HG03103 (cell line): ENCODE measurements at regions not wholly inside any gene's neighbourhood (a gene's known extent, or its start where the extent isn't known, plus 50 kb on each side); places are given as distances from the start of the nearest gene placed in this dataset.
A peak's percentile ranks its signal among the peaks of the same experiment; 100 is the strongest.

ENCODE experiments used
- ATAC-seq: cut with Tn5 transposase; IDR thresholded peaks from one replicate; pipeline ENCODE4 v1.9.1; 2021; ENCODE audit warnings: low read depth; ENCODE audit not compliant: unreplicated experiment

- peak; percentile 51 for ATAC-seq
Observed at GRCh38 chr18:60146220-60146960, 226.2 kb downstream of the MC4R start.

GRCh38 chr18:60145776-60146175 is 226.8 kb downstream of the MC4R start:
- ATAC-seq = no peak

- no peak for ATAC-seq
Observed at GRCh38 chr18:60134806-60135205, 235.0 kb downstream of the PMAIP1 start.

- no peak for ATAC-seq
Observed at GRCh38 chr18:60130284-60130683, 230.5 kb downstream of the PMAIP1 start.

GRCh38 chr18:60123031-60123430 is 223.2 kb downstream of the PMAIP1 start:
- no peak for ATAC-seq

GRCh38 chr18:60122339-60122738 is 222.5 kb downstream of the PMAIP1 start:
- ATAC-seq = no peak

- no peak for ATAC-seq
Observed at GRCh38 chr18:60120231-60120750, 220.5 kb downstream of the PMAIP1 start.

- no peak for ATAC-seq
Observed at GRCh38 chr18:60117321-60117720, 217.5 kb downstream of the PMAIP1 start.

- no peak for ATAC-seq
Observed at GRCh38 chr18:60113396-60113795, 213.6 kb downstream of the PMAIP1 start.

GRCh38 chr18:60112369-60112768 is 212.6 kb downstream of the PMAIP1 start:
- no peak for ATAC-seq

- ATAC-seq = no peak
Observed at GRCh38 chr18:60111525-60111924, 211.7 kb downstream of the PMAIP1 start.

GRCh38 chr18:60110836-60111235 is 211.0 kb downstream of the PMAIP1 start:
- ATAC-seq = no peak

- ATAC-seq = no peak
Observed at GRCh38 chr18:60100778-60101177, 201.0 kb downstream of the PMAIP1 start.

- no peak for ATAC-seq
Observed at GRCh38 chr18:60099709-60100108, 199.9 kb downstream of the PMAIP1 start.

GRCh38 chr18:60096428-60096827 is 196.6 kb downstream of the PMAIP1 start:
- no peak for ATAC-seq

GRCh38 chr18:60092073-60092472 is 192.3 kb downstream of the PMAIP1 start:
- ATAC-seq = no peak

- ATAC-seq = peak; percentile 57
Observed at GRCh38 chr18:60090170-60090569, 190.4 kb downstream of the PMAIP1 start.

- ATAC-seq = peak; percentile 58
Observed at GRCh38 chr18:60082790-60083189, 183.0 kb downstream of the PMAIP1 start.

GRCh38 chr18:60082282-60082681 is 182.5 kb downstream of the PMAIP1 start:
- ATAC-seq = no peak

- no peak for ATAC-seq
Observed at GRCh38 chr18:60075477-60075876, 175.7 kb downstream of the PMAIP1 start.

GRCh38 chr18:60070631-60071030 is 170.8 kb downstream of the PMAIP1 start:
- ATAC-seq = no peak

- ATAC-seq = no peak
Observed at GRCh38 chr18:60069145-60069544, 169.3 kb downstream of the PMAIP1 start.
